ENCODE measurements at regions not wholly inside any gene's neighbourhood (a gene's known extent, or its start where the extent isn't known, plus 50 kb on each side); places are given as distances from the start of the nearest gene placed in this dataset.
"Not testable (repeated sequence)": the region's sequence is repeated elsewhere in the genome, so short reads cannot be mapped to it uniquely, and the experiment has no call there.

DNA sequence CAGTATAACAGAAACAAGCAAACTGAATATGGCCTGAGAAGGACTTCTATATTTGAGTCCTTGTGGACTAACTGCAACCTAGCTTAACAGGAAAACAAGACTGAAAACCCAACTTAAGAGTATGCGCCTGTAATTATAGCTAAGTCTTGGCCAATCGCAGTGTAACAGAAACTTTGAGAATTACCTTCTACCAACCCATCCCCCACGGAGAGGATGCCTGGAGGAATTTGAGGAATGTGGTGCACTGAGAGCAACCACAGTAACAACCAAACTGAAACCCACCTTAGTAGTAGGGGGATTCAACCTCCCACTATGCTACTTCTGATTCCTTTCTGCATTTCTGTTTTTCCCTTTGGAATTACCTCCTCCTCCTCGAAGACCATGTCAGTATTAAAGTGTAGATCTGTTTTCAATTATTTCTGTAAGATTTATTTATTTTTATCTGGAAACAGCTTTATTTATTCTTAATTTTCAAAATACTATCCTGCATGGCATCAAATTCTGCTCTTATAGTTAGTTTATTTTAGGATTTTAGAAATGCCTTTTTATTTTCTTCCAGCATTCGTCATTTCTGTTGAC is 393.6 kb downstream of the KCNA4 start:
- H3K4me1 ChIP-seq = no peaks in the 10 kb centered on the region
- H3K27ac ChIP-seq = no peak overlapping the region
- no peak overlapping the region for H3K4me3 ChIP-seq
- ATAC-seq (no peak), DNase-seq (no peak)
- H3K27me3 ChIP-seq = no peaks in the 10 kb centered on the region
- intact Hi-C loops (cut with DNase I; ENCODE audit: low total_unique reads) (no loop called here), in situ Hi-C loops (cut with MboI; ENCODE audit: low sequenced_read_pairs in 4 of 4) (no loop called here)
- no peaks in the 10 kb centered on the region for H3K9me3 ChIP-seq
- TF ChIP-seq POLR2A (IDR thresholded peaks at IDR 0.05) = no peak
- TF ChIP-seq, protein P1, sequence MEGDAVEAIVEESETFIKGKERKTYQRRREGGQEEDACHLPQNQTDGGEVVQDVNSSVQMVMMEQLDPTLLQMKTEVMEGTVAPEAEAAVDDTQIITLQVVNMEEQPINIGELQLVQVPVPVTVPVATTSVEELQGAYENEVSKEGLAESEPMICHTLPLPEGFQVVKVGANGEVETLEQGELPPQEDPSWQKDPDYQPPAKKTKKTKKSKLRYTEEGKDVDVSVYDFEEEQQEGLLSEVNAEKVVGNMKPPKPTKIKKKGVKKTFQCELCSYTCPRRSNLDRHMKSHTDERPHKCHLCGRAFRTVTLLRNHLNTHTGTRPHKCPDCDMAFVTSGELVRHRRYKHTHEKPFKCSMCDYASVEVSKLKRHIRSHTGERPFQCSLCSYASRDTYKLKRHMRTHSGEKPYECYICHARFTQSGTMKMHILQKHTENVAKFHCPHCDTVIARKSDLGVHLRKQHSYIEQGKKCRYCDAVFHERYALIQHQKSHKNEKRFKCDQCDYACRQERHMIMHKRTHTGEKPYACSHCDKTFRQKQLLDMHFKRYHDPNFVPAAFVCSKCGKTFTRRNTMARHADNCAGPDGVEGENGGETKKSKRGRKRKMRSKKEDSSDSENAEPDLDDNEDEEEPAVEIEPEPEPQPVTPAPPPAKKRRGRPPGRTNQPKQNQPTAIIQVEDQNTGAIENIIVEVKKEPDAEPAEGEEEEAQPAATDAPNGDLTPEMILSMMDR (IDR thresholded peaks at IDR 0.05 in 4 of 5, conservative IDR thresholded peaks at IDR 0.05 in 1 of 5) = no peak
- H3K36me3 ChIP-seq = no peaks in the 10 kb centered on the region

DNA sequence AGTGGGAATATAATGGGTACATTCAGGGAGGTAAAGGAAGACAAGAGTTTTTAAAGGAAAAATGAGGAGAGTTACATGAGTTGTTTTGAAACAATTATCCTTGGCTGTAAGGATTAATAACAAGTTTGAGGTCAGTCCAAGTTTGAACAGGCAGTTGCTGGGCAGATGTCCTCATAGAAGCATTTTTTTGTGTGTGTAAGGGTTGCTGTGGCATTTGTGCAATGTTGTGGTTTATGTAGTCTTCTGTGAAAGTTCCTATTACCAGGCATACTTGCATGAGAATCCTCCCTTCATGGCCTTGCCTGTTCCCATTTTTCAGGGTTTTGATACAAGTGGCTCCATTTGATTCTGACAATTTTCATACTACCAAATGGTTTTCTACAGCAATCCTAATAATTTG is 400.2 kb downstream of the KCNA4 start:
- no peak for ATAC-seq
- DNase-seq = no peak
- Histone ChIP-seq H3K4me1 (no peaks in the 10 kb centered on the region), H3K4me3 (no peak overlapping the region), H3K36me3 (no peaks in the 10 kb centered on the region), H3K9me3 (no peaks in the 10 kb centered on the region), H3K27ac (no peak overlapping the region), H3K27me3 (no peaks in the 10 kb centered on the region)
- intact Hi-C loops (cut with DNase I; ENCODE audit: low total_unique reads) (no loop called here), in situ Hi-C loops (cut with MboI; ENCODE audit: low sequenced_read_pairs in 4 of 4) (no loop called here)
- no peak for TF ChIP-seq POLR2A (IDR thresholded peaks at IDR 0.05)
- TF ChIP-seq, protein P1 (IDR thresholded peaks at IDR 0.05 in 4 of 5, conservative IDR thresholded peaks at IDR 0.05 in 1 of 5) = no peak

DNA sequence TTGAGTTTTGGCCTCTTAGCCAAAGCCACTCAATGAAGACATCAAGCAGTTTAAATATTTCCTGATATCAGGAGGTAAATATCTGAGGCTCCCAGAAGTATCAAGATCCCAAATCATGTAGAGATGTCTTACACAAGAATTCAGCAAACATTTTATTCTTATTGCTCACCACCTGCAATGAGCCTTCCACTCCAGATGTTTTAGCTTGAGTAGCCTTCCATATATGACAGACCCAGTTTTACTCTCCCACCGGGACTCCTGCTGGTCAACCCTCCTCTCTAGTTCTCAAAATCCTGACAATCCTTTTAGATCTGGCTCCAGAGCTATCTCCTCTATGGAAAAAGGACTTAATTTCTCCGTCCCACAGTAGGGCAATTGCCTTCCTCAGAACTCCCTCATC is 404.4 kb downstream of the KCNA4 start:
- Histone ChIP-seq H3K27ac (no peak overlapping the region), H3K36me3 (no peaks in the 10 kb centered on the region), H3K9me3 (no peaks in the 10 kb centered on the region), H3K4me3 (no peak overlapping the region), H3K27me3 (no peaks in the 10 kb centered on the region), H3K4me1 (no peaks in the 10 kb centered on the region)
- no peak for TF ChIP-seq POLR2A (IDR thresholded peaks at IDR 0.05)
- TF ChIP-seq, protein P1 (IDR thresholded peaks at IDR 0.05 in 4 of 5, conservative IDR thresholded peaks at IDR 0.05 in 1 of 5) = no peak
- intact Hi-C loops (cut with DNase I; ENCODE audit: low total_unique reads) = no loop called here
- DNase-seq (no peak), ATAC-seq (no peak)
- in situ Hi-C loops (cut with MboI; ENCODE audit: low sequenced_read_pairs in 4 of 4) = no loop called here

DNA sequence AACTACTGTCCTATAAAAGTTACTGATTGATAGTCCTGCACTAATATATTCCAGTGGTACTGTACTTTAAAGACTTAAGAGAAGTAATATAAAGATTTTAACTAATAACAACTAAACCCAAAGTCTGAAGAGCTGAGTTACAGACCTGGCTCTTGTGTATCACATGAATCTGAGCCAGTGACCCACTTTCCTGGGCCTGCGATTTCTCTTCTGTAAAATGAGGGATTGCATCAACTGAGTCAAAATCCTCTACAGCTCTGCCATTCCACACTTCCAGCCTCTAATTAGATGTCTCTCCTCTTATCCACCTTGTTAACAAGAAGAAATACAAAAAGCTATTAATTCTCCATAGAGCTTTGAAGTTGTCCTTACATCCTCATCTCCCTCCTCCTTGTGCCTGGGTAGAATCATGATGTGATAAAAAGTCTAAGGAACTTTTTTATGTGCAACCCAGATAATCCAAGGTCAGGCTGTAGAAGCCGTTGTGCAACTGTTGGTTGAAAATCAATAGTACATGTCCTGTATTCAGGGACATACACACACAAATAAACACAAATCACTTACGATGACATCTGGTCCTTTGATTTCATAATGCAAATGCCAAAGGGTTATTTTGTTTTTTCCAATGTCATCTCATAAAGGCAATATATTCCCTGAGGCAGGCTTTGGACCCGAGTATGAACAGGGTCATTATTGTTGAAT is 410.3 kb downstream of the KCNA4 start:
- Histone ChIP-seq H3K9me3 (no peaks in the 10 kb centered on the region), H3K4me3 (no peak overlapping the region), H3K27me3 (no peaks in the 10 kb centered on the region), H3K27ac (no peak overlapping the region), H3K36me3 (no peaks in the 10 kb centered on the region), H3K4me1 (no peaks in the 10 kb centered on the region)
- DNase-seq (no peak), ATAC-seq (no peak)
- in situ Hi-C loops (cut with MboI; ENCODE audit: low sequenced_read_pairs in 4 of 4) = no loop called here
- TF ChIP-seq, protein P1 (IDR thresholded peaks at IDR 0.05 in 4 of 5, conservative IDR thresholded peaks at IDR 0.05 in 1 of 5) = no peak
- no peak for TF ChIP-seq POLR2A (IDR thresholded peaks at IDR 0.05)
- intact Hi-C loops (cut with DNase I; ENCODE audit: low total_unique reads) = no loop called here

DNA sequence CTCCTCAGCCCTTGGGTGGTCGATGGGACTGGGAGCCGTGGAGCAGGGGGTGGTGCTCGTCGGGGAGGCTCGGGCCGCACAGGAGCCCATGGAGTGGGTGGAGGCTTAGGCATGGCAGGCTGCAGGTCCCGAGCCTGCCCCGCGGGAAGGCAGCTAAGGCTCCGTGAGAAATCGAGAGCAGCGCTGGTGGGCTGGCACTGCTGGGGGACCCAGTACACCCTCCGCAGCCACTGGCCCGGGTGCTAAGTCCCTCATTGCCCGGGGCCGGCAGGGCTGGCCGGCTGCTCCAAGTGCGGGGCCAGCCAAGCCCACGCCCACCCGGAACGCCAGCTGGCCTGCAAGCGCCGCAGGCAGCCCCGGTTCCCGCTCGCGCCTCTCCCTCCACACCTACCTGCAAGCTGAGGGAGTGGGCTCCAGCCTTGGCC is 416.7 kb downstream of the KCNA4 start:
- in situ Hi-C loops (cut with MboI; ENCODE audit: low sequenced_read_pairs in 4 of 4); H3K4me1 ChIP-seq; DNase-seq; H3K4me3 ChIP-seq; ATAC-seq; intact Hi-C loops (cut with DNase I; ENCODE audit: low total_unique reads); H3K27me3 ChIP-seq; H3K36me3 ChIP-seq; H3K9me3 ChIP-seq; H3K27ac ChIP-seq: not testable (repeated sequence)
